Smooth muscle cell (in vitro differentiated cells): ENCODE measurements at regions not wholly inside any gene's neighbourhood (a gene's known extent, or its start where the extent isn't known, plus 50 kb on each side); places are given as distances from the start of the nearest gene placed in this dataset.

Experiments
- DNase-seq: peaks from one replicate; lab custom pipeline; 2025; ENCODE audit not compliant: unreplicated experiment; lab: John Stamatoyannopoulos, UW
- H2AFZ ChIP-seq: fragments of 200-600 bp; sonication (generic); 2 replicates; pipeline ENCODE4 v1.6.0; 2016; ENCODE audit warnings: antibody characterized with exemption, low read depth, mild to moderate bottlenecking
- H3F3A ChIP-seq: fragments of 200-600 bp; sonication (generic); 2 replicates; pipeline ENCODE4 v1.6.0; 2017; ENCODE audit warnings: antibody characterized with exemption, low read depth
- H3K27ac ChIP-seq: fragments of 200-600 bp; sonication (generic); 2 replicates; pipeline ENCODE4 v1.5.1; 2016; ENCODE audit warnings: low read depth, mild to moderate bottlenecking
- H3K27me3 ChIP-seq: fragments of 200-600 bp; sonication (generic); 2 replicates; pipeline ENCODE4 v1.6.1; 2016; ENCODE audit warnings: low read depth, mild to moderate bottlenecking
- H3K36me3 ChIP-seq: fragments of 200-600 bp; sonication (generic); 2 replicates; pipeline ENCODE4 v1.5.1; 2016; ENCODE audit warnings: low read depth
- H3K4me1 ChIP-seq: fragments of 200-600 bp; sonication (generic); 2 replicates; pipeline ENCODE4 v1.5.1; 2016; ENCODE audit warnings: low read depth
- H3K4me2 ChIP-seq: fragments of 200-600 bp; sonication (generic); 2 replicates; pipeline ENCODE4 v1.6.0; 2016; ENCODE audit warnings: mild to moderate bottlenecking
- H3K4me3 ChIP-seq: fragments of 200-600 bp; sonication (generic); 2 replicates; pipeline ENCODE4 v1.5.1; 2016; ENCODE audit warnings: mild to moderate bottlenecking
- H3K79me2 ChIP-seq: fragments of 200-600 bp; sonication (generic); 2 replicates; pipeline ENCODE4 v1.6.0; 2016; ENCODE audit warnings: low read depth, mild to moderate bottlenecking
- H3K9ac ChIP-seq: fragments of 200-600 bp; sonication (generic); 2 replicates; pipeline ENCODE4 v1.6.0; 2016; ENCODE audit warnings: low read depth
- H3K9me3 ChIP-seq: fragments of 200-600 bp; sonication (generic); replicated peaks from 2 replicates; pipeline ENCODE4 v1.5.1; 2016; ENCODE audit warnings: low read depth
- H4K20me1 ChIP-seq: fragments of 200-600 bp; sonication (generic); 2 replicates; pipeline ENCODE4 v1.6.0; 2016; ENCODE audit warnings: low read depth
- CTCF ChIP-seq: fragments of 200-600 bp; sonication (generic); IDR thresholded peaks from 2 replicates; pipeline ENCODE4 v1.5.1; 2017; ENCODE audit warnings: borderline replicate concordance, mild to moderate bottlenecking, antibody characterized with exemption; ENCODE audit not compliant: insufficient read depth, poor library complexity, severe bottlenecking
- WGBS: methylation state at CpG from one replicate; pipeline ENCODE4 v1.1.7; 2016; ENCODE audit warnings: low lambda C conversion rate; 5-methylcytosine and 5-hydroxymethylcytosine counted together

GRCh38 chr10:131810036-131810804 is 90.6 kb upstream of the PPP2R2D start:
- Histone ChIP-seq H3F3A (no peaks in the 10 kb centered on the region), H3K36me3 (no peaks in the 10 kb centered on the region), H2AFZ (no peak overlapping the region), H3K4me1 (no peaks in the 10 kb centered on the region), H3K79me2 (no peaks in the 10 kb centered on the region), H3K9ac (no peak overlapping the region), H4K20me1 (no peaks in the 10 kb centered on the region), H3K4me2 (no peak overlapping the region), H3K27ac (no peak overlapping the region), H3K27me3 (peaks cover 6% of the 10 kb centered on the region), H3K4me3 (no peak overlapping the region), H3K9me3 (no peaks in the 10 kb centered on the region)
- no peak for TF ChIP-seq CTCF
- 88% methylated on average over 16 of the region's 16 CpGs for WGBS
- no peak for DNase-seq

- Histone ChIP-seq H3K4me2 (no peak overlapping the region), H3K4me1 (no peaks in the 10 kb centered on the region), H4K20me1 (no peaks in the 10 kb centered on the region), H3K9me3 (no peaks in the 10 kb centered on the region), H3F3A (no peaks in the 10 kb centered on the region), H2AFZ (no peak overlapping the region), H3K79me2 (no peaks in the 10 kb centered on the region), H3K27me3 (peaks cover 6% of the 10 kb centered on the region), H3K9ac (no peak overlapping the region), H3K4me3 (no peak overlapping the region), H3K36me3 (no peaks in the 10 kb centered on the region), H3K27ac (no peak overlapping the region)
- no peak for TF ChIP-seq CTCF
- WGBS, result 89% methylated on average over 25 of the region's 25 CpGs
- no peak for DNase-seq
Observed at GRCh38 chr10:131810805-131811629, 89.8 kb upstream of the PPP2R2D start.

- H3K36me3 ChIP-seq, result no peaks in the 10 kb centered on the region
- no peak overlapping the region for H2AFZ ChIP-seq
- H3K27me3 ChIP-seq, result peaks cover 6% of the 10 kb centered on the region
- no peak overlapping the region for H3K27ac ChIP-seq
- no peaks in the 10 kb centered on the region for H3K79me2 ChIP-seq
- H3K9me3 ChIP-seq, result no peaks in the 10 kb centered on the region
- H3K4me3 ChIP-seq, result no peak overlapping the region
- H4K20me1 ChIP-seq, result no peaks in the 10 kb centered on the region
- no peak for DNase-seq
- no peak overlapping the region for H3K9ac ChIP-seq
- H3K4me2 ChIP-seq, result no peak overlapping the region
- H3K4me1 ChIP-seq, result no peaks in the 10 kb centered on the region
- no peak for TF ChIP-seq CTCF
- H3F3A ChIP-seq, result no peaks in the 10 kb centered on the region
- WGBS, result 94% methylated on average over 23 of the region's 23 CpGs
Observed at GRCh38 chr10:131811630-131812403, 89.0 kb upstream of the PPP2R2D start.
